ENCODE measurements at regions not wholly inside any gene's neighbourhood (a gene's known extent, or its start where the extent isn't known, plus 50 kb on each side); places are given as distances from the start of the nearest gene placed in this dataset.

- TF ChIP-seq REST (IDR thresholded peaks at IDR 0.05; ENCODE audit: insufficient read depth in 1 of 2, low read depth in 2 of 2, low read length in 2 of 2) (peak in 1 of 2 experiments; percentile 54; a peak in 1 of 4 replicates), SIN3A (IDR thresholded peaks at IDR 0.05; ENCODE audit: borderline replicate concordance, insufficient read depth, low read length) (no peak)
Observed at GRCh38 chr6:40714143-40714542, 127.0 kb upstream of the LRFN2 start.

GRCh38 chr6:40713002-40713719, 126.0 kb upstream of the LRFN2 start:
- TF ChIP-seq SIN3A (IDR thresholded peaks at IDR 0.05; ENCODE audit: borderline replicate concordance, insufficient read depth, low read length) (no peak), REST (IDR thresholded peaks at IDR 0.05; ENCODE audit: insufficient read depth in 1 of 2, low read depth in 2 of 2, low read length in 2 of 2) (no peak), TAF1 (IDR thresholded peaks at IDR 0.05; ENCODE audit: borderline replicate concordance, insufficient read depth, low read length) (no peak), FOXP2 (optimal IDR thresholded peaks at IDR 0.05; ENCODE audit: borderline replicate concordance, extremely low read depth, extremely low read length, insufficient read depth) (no peak)

- TF ChIP-seq SIN3A (IDR thresholded peaks at IDR 0.05; ENCODE audit: borderline replicate concordance, insufficient read depth, low read length) (no peak), REST (IDR thresholded peaks at IDR 0.05; ENCODE audit: insufficient read depth in 1 of 2, low read depth in 2 of 2, low read length in 2 of 2) (no peak), POLR2AphosphoS5 (IDR thresholded peaks at IDR 0.05; ENCODE audit: low read depth, low read length) (no peak), FOXP2 (optimal IDR thresholded peaks at IDR 0.05; ENCODE audit: borderline replicate concordance, extremely low read depth, extremely low read length, insufficient read depth) (no peak), TAF1 (IDR thresholded peaks at IDR 0.05; ENCODE audit: borderline replicate concordance, insufficient read depth, low read length) (no peak)
Observed at GRCh38 chr6:40710626-40711330, 123.6 kb upstream of the LRFN2 start.

- TF ChIP-seq REST (IDR thresholded peaks at IDR 0.05; ENCODE audit: insufficient read depth in 1 of 2, low read depth in 2 of 2, low read length in 2 of 2), result no peak
- no peak for TF ChIP-seq FOXP2 (optimal IDR thresholded peaks at IDR 0.05; ENCODE audit: borderline replicate concordance, extremely low read depth, extremely low read length, insufficient read depth)
Observed at GRCh38 chr6:40708049-40708448, 120.9 kb upstream of the LRFN2 start.

GRCh38 chr6:40706178-40706577, 119.0 kb upstream of the LRFN2 start:
- no peak for TF ChIP-seq POLR2AphosphoS5 (IDR thresholded peaks at IDR 0.05; ENCODE audit: low read depth, low read length)

Measured in PFSK-1 (cell line).